K562 (cell line): ENCODE measurements at regions not wholly inside any gene's neighbourhood (a gene's known extent, or its start where the extent isn't known, plus 50 kb on each side); places are given as distances from the start of the nearest gene placed in this dataset.

ENCODE experiments used
- ATAC-seq: fragments of 200-7000 bp; cut with Tn5 transposase; 3 replicates; pipeline ENCODE4 v1.9.1; 2020; ENCODE audit warnings: moderate library complexity
- BruUV-seq: library from RNA; stranded (reverse); fragments of 400-500 nt; replicated peaks from 2 replicates; lab custom pipeline; 2021; lab: Mats Ljungman, UMichigan
- CTCF ChIA-PET: fragments of 300-600 bp; formaldehyde crosslinking; extraction: SDS; loops from one replicate; lab custom pipeline; 2021; ENCODE audit warnings: low intra/inter-chr PET ratio; lab: Yijun Ruan, JAX
- POLR2A ChIA-PET: fragments of 300-600, 350-650 bp; sonication (Branson Sonifier 250); formaldehyde crosslinking; extraction: SDS; loops from one replicate; lab custom pipeline; 2021; ENCODE audit warnings: antibody characterized with exemption, inconsistent platforms; lab: Yijun Ruan, JAX
- DNase-seq, 4 experiments: peaks; one replicate each; pipeline versions ENCODE4 v3.0.0 to v3.0.0-alpha.2; 2011 to 2018; ENCODE audit warnings: low spot score in 3 of 4, mixed read lengths in 3 of 4; ENCODE audit errors: extremely low read depth in 1 of 4
- FAIRE-seq: peaks from 2 replicates; lab custom pipeline; 2011; peaks lifted over from hg19 to GRCh38; lab: Jason Lieb, UNC
- H2AFZ ChIP-seq: 2 replicates; pipeline ENCODE4 v1.6.0; 2011; ENCODE audit warnings: low read depth, low read length, control low read depth, inconsistent platforms
- H3K27ac ChIP-seq: fragments of 200-600 bp; 3 replicates; pipeline ENCODE4 v1.8.0; 2011; ENCODE audit warnings: low read depth, mild to moderate bottlenecking, control low read depth, inconsistent platforms, low read length, moderate library complexity, mixed read lengths; ENCODE audit errors: extremely low read depth
- H3K27me3 ChIP-seq, 2 experiments: fragments of 300-600 bp in 1 of 2; 2 replicates in 1 of 2; 3 replicates in 1 of 2; pipeline versions ENCODE4 v1.6.0 to v1.8.0; 2011; ENCODE audit warnings: inconsistent platforms in 2 of 2, low read length in 2 of 2, mild to moderate bottlenecking in 1 of 2, mixed read lengths in 1 of 2, moderate library complexity in 1 of 2; ENCODE audit not compliant: control insufficient read depth in 2 of 2, insufficient read depth in 2 of 2
- H3K36me3 ChIP-seq: fragments of 300-600 bp; 3 replicates; pipeline ENCODE4 v1.8.0; 2011; ENCODE audit warnings: mild to moderate bottlenecking, low read length, inconsistent platforms; ENCODE audit not compliant: control insufficient read depth, insufficient read depth
- H3K4me1 ChIP-seq, 2 experiments: fragments of 200-600 bp in 1 of 2; replicated peaks in 1 of 2; 2 replicates in 1 of 2; 3 replicates in 1 of 2; pipeline versions ENCODE4 v1.5.1 to v1.8.0; 2011; ENCODE audit warnings: inconsistent platforms in 2 of 2, low read length in 2 of 2, mild to moderate bottlenecking in 1 of 2, mixed read lengths in 1 of 2, moderate library complexity in 1 of 2; ENCODE audit not compliant: control insufficient read depth in 2 of 2, insufficient read depth in 2 of 2
- H3K4me2 ChIP-seq: 2 replicates; pipeline ENCODE4 v1.6.1; 2011; ENCODE audit warnings: low read length, control low read depth, inconsistent platforms, mixed read lengths; ENCODE audit not compliant: insufficient read depth
- H3K4me3 ChIP-seq: fragments of 200-600 bp; sonication (generic), shearing (Covaris generic); 2 replicates; pipeline ENCODE4 v1.5.1; 2016; ENCODE audit warnings: control low read depth, inconsistent platforms
- H3K79me2 ChIP-seq: fragments of 200-600 bp; 3 replicates; pipeline ENCODE4 v1.8.0; 2011; ENCODE audit warnings: low read length, inconsistent platforms; ENCODE audit not compliant: control insufficient read depth, insufficient read depth
- H3K9ac ChIP-seq, 2 experiments: 2 replicates each; pipeline versions ENCODE4 v1.6.0 to v1.6.1; 2011; ENCODE audit warnings: low read depth in 2 of 2, low read length in 2 of 2, control low read depth in 1 of 2, inconsistent platforms in 1 of 2, mild to moderate bottlenecking in 1 of 2, mixed read lengths in 1 of 2; ENCODE audit not compliant: insufficient read depth in 1 of 2
- H3K9me1 ChIP-seq: one replicate; pipeline ENCODE4 v1.6.0; 2011; ENCODE audit warnings: inconsistent platforms, mild to moderate bottlenecking, low read length, moderate library complexity; ENCODE audit not compliant: control insufficient read depth, insufficient read depth
- H3K9me3 ChIP-seq: replicated peaks from 2 replicates; pipeline ENCODE4 v1.5.1; 2011; ENCODE audit warnings: low read depth, low read length, inconsistent platforms; ENCODE audit not compliant: control insufficient read depth, insufficient read depth
- H4K20me1 ChIP-seq: replicated peaks from 2 replicates; pipeline ENCODE4 v1.6.1; 2011; ENCODE audit warnings: low read length, inconsistent platforms, mixed read lengths; ENCODE audit not compliant: control insufficient read depth, insufficient read depth
- CREB5 ChIP-seq: fragments of 250-450 bp; sonication (Bioruptor Pico); IDR thresholded peaks from 2 replicates; pipeline ENCODE4 v1.5.0; 2020; ENCODE audit warnings: mild to moderate bottlenecking
- GTF3C2 ChIP-seq: IDR thresholded peaks from 3 replicates; pipeline ENCODE4 v1.6.1; 2011; ENCODE audit warnings: borderline replicate concordance, mild to moderate bottlenecking, moderate library complexity; ENCODE audit not compliant: insufficient read length; ENCODE audit errors: extremely low read depth
- MIER1 ChIP-seq: fragments of 450-650 bp; IDR thresholded peaks from 2 replicates; pipeline ENCODE4 v1.6.1; 2016; ENCODE audit warnings: antibody characterized with exemption, mild to moderate bottlenecking, low read depth
- NEUROD1 ChIP-seq: fragments of 150-350 bp; IDR thresholded peaks from 2 replicates; pipeline ENCODE4 v1.6.1; 2014; ENCODE audit warnings: borderline replicate concordance, low read length, low read depth; ENCODE audit not compliant: partially characterized antibody
- NFIX ChIP-seq: fragments of 250-450 bp; sonication (Bioruptor Pico); IDR thresholded peaks from 2 replicates; pipeline ENCODE4 v1.4.0; 2020; ENCODE audit warnings: low read depth, mild to moderate bottlenecking, moderate library complexity
- SAFB2 ChIP-seq: fragments of 200-400 bp; formaldehyde crosslinking; IDR thresholded peaks from 2 replicates; pipeline ENCODE4 v1.6.1; 2018; ENCODE audit warnings: borderline replicate concordance, low read length, low read depth, moderate library complexity; ENCODE audit not compliant: severe bottlenecking
- SRSF9 ChIP-seq: fragments of 200-400 bp; formaldehyde crosslinking; IDR thresholded peaks from 2 replicates; pipeline ENCODE4 v1.6.1; 2017; ENCODE audit warnings: low read depth, low read length, borderline replicate concordance
- TFE3 ChIP-seq: fragments of 450-650 bp; formaldehyde crosslinking; IDR thresholded peaks from 2 replicates; pipeline ENCODE4 v1.4.0; 2020; ENCODE audit warnings: mild to moderate bottlenecking, mixed read lengths
- YBX1 ChIP-seq: fragments of 450-650 bp; IDR thresholded peaks from 2 replicates; pipeline ENCODE4 v1.7.1; 2016; ENCODE audit warnings: mild to moderate bottlenecking
- ZKSCAN8 ChIP-seq: fragments of 200-800 bp; sonication (Bioruptor generic); IDR thresholded peaks from 2 replicates; pipeline ENCODE4 v1.6.1; 2016; ENCODE audit warnings: missing genetic modification characterization, missing compliant biosample characterization
- ZNF76 ChIP-seq: fragments of 250-450 bp; sonication (Bioruptor Pico); IDR thresholded peaks from 2 replicates; pipeline ENCODE4 v1.4.0; 2020; ENCODE audit warnings: mild to moderate bottlenecking, moderate library complexity, borderline replicate concordance
- in situ Hi-C: fragments of 300-500 bp; cut with MboI; formaldehyde crosslinking; loops from 4 replicates; pipeline ENCODE4 v1.15.0; 2018; ENCODE audit warnings: inconsistent platforms, mixed read lengths
- intact Hi-C: fragments of 100-400 bp; cut with micrococcal nuclease; formaldehyde crosslinking; loops from 2 replicates; pipeline ENCODE4 v1.14.2; 2022

DNA sequence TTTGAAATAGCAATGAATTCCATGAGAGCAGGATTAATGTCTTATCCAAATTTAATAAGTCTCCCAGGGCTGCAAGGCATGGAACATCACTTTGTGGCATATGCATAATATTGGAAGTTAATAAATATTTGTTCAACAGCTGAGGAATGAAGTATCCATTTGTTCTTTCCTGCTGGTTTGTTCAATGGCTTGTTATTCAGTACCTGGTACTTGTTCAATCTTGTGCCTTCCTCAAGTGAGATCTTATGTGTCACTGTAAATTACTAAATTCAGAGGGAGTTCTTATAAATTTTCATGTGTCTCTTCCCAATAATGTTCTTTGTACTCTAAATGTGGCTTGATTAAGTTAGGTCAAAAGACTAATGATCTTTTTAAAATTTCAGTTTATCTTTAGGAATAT lies 1105.5 kb upstream of the SPRY2 start:
- ChIA-PET CTCF (no interaction called here), POLR2A (no interaction called here)
- no peak overlapping the region for H3K27ac ChIP-seq
- FAIRE-seq (no peak), ATAC-seq (no peak), DNase-seq (no peak)
- in situ Hi-C loops: no loop called here
- H3K9ac ChIP-seq: no peak overlapping the region
- H3K79me2 ChIP-seq: no peaks in the 10 kb centered on the region
- no peak overlapping the region for H3K4me2 ChIP-seq
- no peaks in the 10 kb centered on the region for H3K27me3 ChIP-seq
- intact Hi-C loops: no loop called here
- no peak overlapping the region for H2AFZ ChIP-seq
- H3K9me3 ChIP-seq: no peaks in the 10 kb centered on the region
- BruUV-seq: no TSS peak
- no peaks in the 10 kb centered on the region for H3K36me3 ChIP-seq
- no peaks in the 10 kb centered on the region for H3K9me1 ChIP-seq
- no peaks in the 10 kb centered on the region for H3K4me1 ChIP-seq
- H4K20me1 ChIP-seq: no peaks in the 10 kb centered on the region
- H3K4me3 ChIP-seq: no peak overlapping the region
- TF ChIP-seq NEUROD1: no peak
- TF ChIP-seq SAFB2: no peak
- TF ChIP-seq CREB5 (CRISPR knock-in tag): no peak
- TF ChIP-seq NFIX: no peak
- no peak for TF ChIP-seq TFE3 (CRISPR knock-in tag)
- no peak for TF ChIP-seq YBX1
- no peak for TF ChIP-seq ZNF76 (CRISPR knock-in tag)
- TF ChIP-seq SRSF9: no peak
- no peak for TF ChIP-seq ZKSCAN8 (CRISPR knock-in tag)
- TF ChIP-seq MIER1: no peak
- TF ChIP-seq GTF3C2: no peak
